HCT116 (cell line): ENCODE measurements at regions not wholly inside any gene's neighbourhood (a gene's known extent, or its start where the extent isn't known, plus 50 kb on each side); places are given as distances from the start of the nearest gene placed in this dataset.

ENCODE experiments used
- ATAC-seq: fragments of 200-7000 bp; cut with Tn5 transposase; 2 replicates; pipeline ENCODE4 v1.9.1; 2020; ENCODE audit warnings: mild to moderate bottlenecking, moderate library complexity
- BruUV-seq: library from RNA; stranded (reverse); fragments of 400-500 nt; replicated peaks from 2 replicates; lab custom pipeline; 2021; lab: Mats Ljungman, UMichigan
- CTCF ChIA-PET: fragments of 300-600 bp; sonication (Branson Sonifier 250); formaldehyde crosslinking; loops from one replicate; lab custom pipeline; 2021; ENCODE audit warnings: antibody characterized with exemption; lab: Charles Lee
- POLR2A ChIA-PET: fragments of 300-600, 350-600 bp; sonication (Branson Sonifier 250); formaldehyde crosslinking; loops from one replicate; lab custom pipeline; 2021; ENCODE audit warnings: antibody characterized with exemption; lab: Charles Lee
- RAD21 ChIA-PET, 2 experiments: fragments of 300-600 bp; sonication (Branson Sonifier 250); formaldehyde crosslinking; loops; one replicate each; lab custom pipeline; 2023; ENCODE audit warnings: low total read pairs in 2 of 2; ENCODE audit not compliant: uncharacterized antibody in 2 of 2, unreplicated experiment in 2 of 2, low non-redundant PET in 1 of 2; lab: Charles Lee
- DNase-seq: peaks from one replicate; pipeline ENCODE4 v3.0.0-alpha.2; 2010; ENCODE audit warnings: low read depth, low spot score
- H2AFZ ChIP-seq: fragments of 200-600 bp; shearing (Covaris generic), sonication (generic); 2 replicates; pipeline ENCODE4 v1.6.1; 2017; ENCODE audit warnings: low read depth, mixed run types, mixed read lengths, antibody characterized with exemption, low read length; ENCODE audit not compliant: poor library complexity, severe bottlenecking
- H3K27ac ChIP-seq: 2 replicates; pipeline ENCODE4 v1.5.1; 2012; ENCODE audit warnings: low read depth, low read length
- H3K27me3 ChIP-seq: fragments of 200-600 bp; sonication (generic); 2 replicates; pipeline ENCODE4 v1.6.1; 2016; ENCODE audit warnings: mixed run types, low read length, mixed read lengths; ENCODE audit not compliant: insufficient read depth
- H3K36me3 ChIP-seq, 2 experiments: fragments of 200-500 bp in 1 of 2; fragments of 200-600 bp in 1 of 2; sonication (Bioruptor generic) in 1 of 2; sonication (generic) in 1 of 2; 2 replicates each; pipeline versions ENCODE4 v1.5.1 to v1.6.1; 2014 to 2016; ENCODE audit warnings: low read length in 2 of 2, inconsistent platforms in 1 of 2, mixed read lengths in 1 of 2, mixed run types in 1 of 2; ENCODE audit not compliant: insufficient read depth in 2 of 2, control insufficient read depth in 1 of 2
- H3K4me1 ChIP-seq, 2 experiments: fragments of 200-600 bp in 1 of 2; sonication (generic) in 1 of 2; 2 replicates each; pipeline versions ENCODE4 v1.5.1 to v1.6.1; 2012 to 2017; ENCODE audit warnings: low read length in 2 of 2, inconsistent platforms in 1 of 2, mild to moderate bottlenecking in 1 of 2, mixed read lengths in 1 of 2, mixed run types in 1 of 2, moderate library complexity in 1 of 2; ENCODE audit not compliant: insufficient read depth in 2 of 2, control insufficient read depth in 1 of 2
- H3K4me2 ChIP-seq: fragments of 200-600 bp; sonication (generic); 2 replicates; pipeline ENCODE4 v1.6.1; 2017; ENCODE audit warnings: mixed run types, low read length, mixed read lengths
- H3K4me3 ChIP-seq, 2 experiments: fragments of 200-600 bp in 1 of 2; sonication (generic) in 1 of 2; replicated peaks in 1 of 2; 2 replicates each; pipeline ENCODE4 v1.5.1; 2011 to 2016; ENCODE audit warnings: low read length in 2 of 2, control low read depth in 1 of 2, low read depth in 1 of 2, mild to moderate bottlenecking in 1 of 2, mixed read lengths in 1 of 2, mixed run types in 1 of 2
- H3K79me2 ChIP-seq: fragments of 200-600 bp; sonication (generic); 2 replicates; pipeline ENCODE4 v1.6.1; 2017; ENCODE audit warnings: mild to moderate bottlenecking, mixed run types, low read length, moderate library complexity, mixed read lengths; ENCODE audit not compliant: insufficient read depth
- H3K9ac ChIP-seq: fragments of 200-600 bp; sonication (generic); 2 replicates; pipeline ENCODE4 v1.6.1; 2016; ENCODE audit warnings: low read length, mixed read lengths
- H3K9me2 ChIP-seq: fragments of 200-600 bp; sonication (generic), shearing (Covaris generic); 2 replicates; pipeline ENCODE4 v1.6.1; 2017; ENCODE audit warnings: mixed run types, mild to moderate bottlenecking, moderate library complexity; ENCODE audit not compliant: insufficient read depth
- H3K9me3 ChIP-seq, 2 experiments: fragments of 200-500 bp in 1 of 2; fragments of 200-600 bp in 1 of 2; sonication (Bioruptor generic) in 1 of 2; sonication (generic) in 1 of 2; 2 replicates each; pipeline ENCODE4 v1.6.1; 2014 to 2017; ENCODE audit warnings: low read length in 2 of 2, mixed read lengths in 2 of 2, inconsistent platforms in 1 of 2, low read depth in 1 of 2, mild to moderate bottlenecking in 1 of 2, mixed run types in 1 of 2, moderate library complexity in 1 of 2; ENCODE audit not compliant: control insufficient read depth in 1 of 2, insufficient read depth in 1 of 2
- H4K20me1 ChIP-seq: fragments of 200-600 bp; sonication (generic), shearing (Covaris generic); 2 replicates; pipeline ENCODE4 v1.6.1; 2017; ENCODE audit warnings: mixed run types, mild to moderate bottlenecking, moderate library complexity; ENCODE audit not compliant: insufficient read depth
- CBX3 ChIP-seq: IDR thresholded peaks from 2 replicates; pipeline ENCODE4 v1.6.1; 2012; ENCODE audit warnings: low read depth
- CEBPB ChIP-seq: IDR thresholded peaks from 2 replicates; pipeline ENCODE4 v1.6.1; 2012; ENCODE audit warnings: low read depth
- EGR1 ChIP-seq: IDR thresholded peaks from 2 replicates; pipeline ENCODE4 v1.6.1; 2012; ENCODE audit warnings: low read depth
- EZH2 ChIP-seq: fragments of 200-600 bp; sonication (generic); IDR thresholded peaks from 2 replicates; pipeline ENCODE4 v1.6.1; 2017; ENCODE audit warnings: antibody characterized with exemption, mixed run types
- JUND ChIP-seq: IDR thresholded peaks from 2 replicates; pipeline ENCODE4 v1.6.1; 2012
- POLR2A ChIP-seq: IDR thresholded peaks from 2 replicates; pipeline ENCODE4 v1.7.0; 2011; ENCODE audit warnings: borderline replicate concordance; ENCODE audit not compliant: insufficient read depth, insufficient read length; ENCODE audit errors: extremely low read depth
- POLR2AphosphoS5 ChIP-seq: IDR thresholded peaks from 2 replicates; pipeline ENCODE4 v1.6.1; 2011; ENCODE audit warnings: mild to moderate bottlenecking, low read depth, low read length, moderate library complexity
- RAD21 ChIP-seq: IDR thresholded peaks from 2 replicates; pipeline ENCODE4 v1.6.1; 2012; ENCODE audit warnings: low read depth, mild to moderate bottlenecking
- SIN3A ChIP-seq: IDR thresholded peaks from 2 replicates; pipeline ENCODE4 v1.6.1; 2012; ENCODE audit warnings: low read depth
- SP1 ChIP-seq: IDR thresholded peaks from 2 replicates; pipeline ENCODE4 v1.6.1; 2012; ENCODE audit warnings: low read depth
- TCF7L2 ChIP-seq: IDR thresholded peaks from 2 replicates; pipeline ENCODE4 v1.7.0; 2011; ENCODE audit warnings: borderline replicate concordance, inconsistent platforms; ENCODE audit not compliant: insufficient read depth, insufficient read length; ENCODE audit errors: extremely low read depth
- YY1 ChIP-seq: IDR thresholded peaks from 2 replicates; pipeline ENCODE4 v1.6.1; 2011; ENCODE audit warnings: low read length, low read depth, moderate library complexity, mild to moderate bottlenecking; ENCODE audit not compliant: insufficient replicate concordance; ENCODE audit errors: extremely low read depth
- intact Hi-C: fragments of 100-400 bp; cut with micrococcal nuclease; formaldehyde crosslinking; loops from 2 replicates; pipeline ENCODE4 v1.10.0; 2022
- TF ChIP-seq, protein P1 (sequence below): IDR thresholded peaks from 2 replicates; pipeline ENCODE4 v1.6.1; 2012
- TF ChIP-seq, protein P2 (sequence below): IDR thresholded peaks from 2 replicates; pipeline ENCODE4 v1.6.1; 2011; ENCODE audit warnings: mild to moderate bottlenecking, low read length, moderate library complexity; ENCODE audit not compliant: insufficient replicate concordance; ENCODE audit errors: extremely low read depth
- TF ChIP-seq, protein P3 (sequence below): IDR thresholded peaks from 2 replicates; pipeline ENCODE4 v1.6.1; 2012
- TF ChIP-seq, protein P4 (sequence below), 3 experiments: fragments of 200-600 bp in 1 of 3; sonication (generic) in 1 of 3; IDR thresholded peaks in 2 of 3; conservative IDR thresholded peaks in 1 of 3; 2 replicates each; pipeline ENCODE4 v1.5.1; 2012 to 2017; ENCODE audit warnings: low read depth in 2 of 3, low read length in 2 of 3, antibody characterized with exemption in 1 of 3, borderline replicate concordance in 1 of 3, control low read depth in 1 of 3, mild to moderate bottlenecking in 1 of 3, mixed read lengths in 1 of 3, mixed run types in 1 of 3, moderate library complexity in 1 of 3; ENCODE audit not compliant: insufficient read depth in 1 of 3
- TF ChIP-seq, protein P5 (sequence below): IDR thresholded peaks from 2 replicates; pipeline ENCODE4 v1.6.1; 2012; ENCODE audit warnings: low read depth

DNA sequence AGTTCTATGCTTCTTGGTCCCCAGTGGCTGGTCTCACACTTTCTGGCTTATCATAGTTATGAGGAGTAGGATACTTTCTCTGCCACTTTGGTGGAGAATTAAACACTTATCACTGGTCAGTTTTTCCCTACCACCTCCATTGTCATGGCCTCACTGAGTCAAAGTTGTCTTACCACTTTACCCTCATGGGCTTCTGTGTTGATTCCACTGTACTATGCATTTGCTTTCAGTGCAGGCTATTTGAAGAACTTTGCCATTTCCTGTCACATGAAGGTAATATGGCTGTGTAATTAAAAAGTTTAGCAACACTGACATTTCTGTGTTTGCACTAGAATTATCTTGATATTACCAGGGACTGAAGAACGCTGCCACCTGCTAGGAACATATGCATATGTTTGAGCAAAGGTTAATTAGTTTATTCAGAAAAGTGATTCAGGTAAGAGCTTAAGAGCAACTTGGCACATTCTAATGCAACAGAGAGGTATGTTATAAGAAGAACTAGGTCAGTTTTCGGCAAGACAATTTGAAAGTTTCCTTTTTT is 377.3 kb downstream of the PDCD6IP start:
- TF ChIP-seq, protein P1, sequence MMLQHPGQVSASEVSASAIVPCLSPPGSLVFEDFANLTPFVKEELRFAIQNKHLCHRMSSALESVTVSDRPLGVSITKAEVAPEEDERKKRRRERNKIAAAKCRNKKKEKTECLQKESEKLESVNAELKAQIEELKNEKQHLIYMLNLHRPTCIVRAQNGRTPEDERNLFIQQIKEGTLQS: no peak
- TF ChIP-seq CEBPB: no peak
- TF ChIP-seq JUND: no peak
- no peak for TF ChIP-seq EZH2
- no peak for TF ChIP-seq YY1
- TF ChIP-seq SIN3A: no peak
- TF ChIP-seq CBX3: no peak
- TF ChIP-seq, protein P2, sequence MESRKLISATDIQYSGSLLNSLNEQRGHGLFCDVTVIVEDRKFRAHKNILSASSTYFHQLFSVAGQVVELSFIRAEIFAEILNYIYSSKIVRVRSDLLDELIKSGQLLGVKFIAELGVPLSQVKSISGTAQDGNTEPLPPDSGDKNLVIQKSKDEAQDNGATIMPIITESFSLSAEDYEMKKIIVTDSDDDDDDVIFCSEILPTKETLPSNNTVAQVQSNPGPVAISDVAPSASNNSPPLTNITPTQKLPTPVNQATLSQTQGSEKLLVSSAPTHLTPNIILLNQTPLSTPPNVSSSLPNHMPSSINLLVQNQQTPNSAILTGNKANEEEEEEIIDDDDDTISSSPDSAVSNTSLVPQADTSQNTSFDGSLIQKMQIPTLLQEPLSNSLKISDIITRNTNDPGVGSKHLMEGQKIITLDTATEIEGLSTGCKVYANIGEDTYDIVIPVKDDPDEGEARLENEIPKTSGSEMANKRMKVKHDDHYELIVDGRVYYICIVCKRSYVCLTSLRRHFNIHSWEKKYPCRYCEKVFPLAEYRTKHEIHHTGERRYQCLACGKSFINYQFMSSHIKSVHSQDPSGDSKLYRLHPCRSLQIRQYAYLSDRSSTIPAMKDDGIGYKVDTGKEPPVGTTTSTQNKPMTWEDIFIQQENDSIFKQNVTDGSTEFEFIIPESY: no peak
- no peak for TF ChIP-seq SP1
- TF ChIP-seq, protein P3, sequence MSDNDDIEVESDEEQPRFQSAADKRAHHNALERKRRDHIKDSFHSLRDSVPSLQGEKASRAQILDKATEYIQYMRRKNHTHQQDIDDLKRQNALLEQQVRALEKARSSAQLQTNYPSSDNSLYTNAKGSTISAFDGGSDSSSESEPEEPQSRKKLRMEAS: no peak
- TF ChIP-seq, protein P4, sequence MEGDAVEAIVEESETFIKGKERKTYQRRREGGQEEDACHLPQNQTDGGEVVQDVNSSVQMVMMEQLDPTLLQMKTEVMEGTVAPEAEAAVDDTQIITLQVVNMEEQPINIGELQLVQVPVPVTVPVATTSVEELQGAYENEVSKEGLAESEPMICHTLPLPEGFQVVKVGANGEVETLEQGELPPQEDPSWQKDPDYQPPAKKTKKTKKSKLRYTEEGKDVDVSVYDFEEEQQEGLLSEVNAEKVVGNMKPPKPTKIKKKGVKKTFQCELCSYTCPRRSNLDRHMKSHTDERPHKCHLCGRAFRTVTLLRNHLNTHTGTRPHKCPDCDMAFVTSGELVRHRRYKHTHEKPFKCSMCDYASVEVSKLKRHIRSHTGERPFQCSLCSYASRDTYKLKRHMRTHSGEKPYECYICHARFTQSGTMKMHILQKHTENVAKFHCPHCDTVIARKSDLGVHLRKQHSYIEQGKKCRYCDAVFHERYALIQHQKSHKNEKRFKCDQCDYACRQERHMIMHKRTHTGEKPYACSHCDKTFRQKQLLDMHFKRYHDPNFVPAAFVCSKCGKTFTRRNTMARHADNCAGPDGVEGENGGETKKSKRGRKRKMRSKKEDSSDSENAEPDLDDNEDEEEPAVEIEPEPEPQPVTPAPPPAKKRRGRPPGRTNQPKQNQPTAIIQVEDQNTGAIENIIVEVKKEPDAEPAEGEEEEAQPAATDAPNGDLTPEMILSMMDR (IDR thresholded peaks at IDR 0.05 in 2 of 3, conservative IDR thresholded peaks at IDR 0.05 in 1 of 3; ENCODE audit: borderline replicate concordance in 1 of 3, insufficient read depth in 1 of 3, low read depth in 2 of 3, low read length in 2 of 3): no peak
- TF ChIP-seq POLR2AphosphoS5: no peak
- TF ChIP-seq, protein P5, sequence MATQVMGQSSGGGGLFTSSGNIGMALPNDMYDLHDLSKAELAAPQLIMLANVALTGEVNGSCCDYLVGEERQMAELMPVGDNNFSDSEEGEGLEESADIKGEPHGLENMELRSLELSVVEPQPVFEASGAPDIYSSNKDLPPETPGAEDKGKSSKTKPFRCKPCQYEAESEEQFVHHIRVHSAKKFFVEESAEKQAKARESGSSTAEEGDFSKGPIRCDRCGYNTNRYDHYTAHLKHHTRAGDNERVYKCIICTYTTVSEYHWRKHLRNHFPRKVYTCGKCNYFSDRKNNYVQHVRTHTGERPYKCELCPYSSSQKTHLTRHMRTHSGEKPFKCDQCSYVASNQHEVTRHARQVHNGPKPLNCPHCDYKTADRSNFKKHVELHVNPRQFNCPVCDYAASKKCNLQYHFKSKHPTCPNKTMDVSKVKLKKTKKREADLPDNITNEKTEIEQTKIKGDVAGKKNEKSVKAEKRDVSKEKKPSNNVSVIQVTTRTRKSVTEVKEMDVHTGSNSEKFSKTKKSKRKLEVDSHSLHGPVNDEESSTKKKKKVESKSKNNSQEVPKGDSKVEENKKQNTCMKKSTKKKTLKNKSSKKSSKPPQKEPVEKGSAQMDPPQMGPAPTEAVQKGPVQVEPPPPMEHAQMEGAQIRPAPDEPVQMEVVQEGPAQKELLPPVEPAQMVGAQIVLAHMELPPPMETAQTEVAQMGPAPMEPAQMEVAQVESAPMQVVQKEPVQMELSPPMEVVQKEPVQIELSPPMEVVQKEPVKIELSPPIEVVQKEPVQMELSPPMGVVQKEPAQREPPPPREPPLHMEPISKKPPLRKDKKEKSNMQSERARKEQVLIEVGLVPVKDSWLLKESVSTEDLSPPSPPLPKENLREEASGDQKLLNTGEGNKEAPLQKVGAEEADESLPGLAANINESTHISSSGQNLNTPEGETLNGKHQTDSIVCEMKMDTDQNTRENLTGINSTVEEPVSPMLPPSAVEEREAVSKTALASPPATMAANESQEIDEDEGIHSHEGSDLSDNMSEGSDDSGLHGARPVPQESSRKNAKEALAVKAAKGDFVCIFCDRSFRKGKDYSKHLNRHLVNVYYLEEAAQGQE: no peak
- TF ChIP-seq TCF7L2: no peak
- no peak for TF ChIP-seq RAD21
- no peak for TF ChIP-seq EGR1
- no peak for TF ChIP-seq POLR2A
- H3K27me3 ChIP-seq: peaks cover 7% of the 10 kb centered on the region; the same call in 1 of the 2 replicates
- no peaks in the 10 kb centered on the region for H3K9me2 ChIP-seq
- ChIA-PET RAD21 (no interaction called here), CTCF (no interaction called here), POLR2A (no interaction called here)
- no TSS peak for BruUV-seq
- no peaks in the 10 kb centered on the region for H3K4me1 ChIP-seq
- no peaks in the 10 kb centered on the region for H3K36me3 ChIP-seq
- no peak overlapping the region for H3K4me3 ChIP-seq
- H3K4me2 ChIP-seq: no peak overlapping the region
- H2AFZ ChIP-seq: no peak overlapping the region
- DNase-seq: no peak
- intact Hi-C loops: no loop called here
- no peaks in the 10 kb centered on the region for H3K79me2 ChIP-seq
- no peak for ATAC-seq
- no peaks in the 10 kb centered on the region; the same call in 1 of the 2 replicates for H4K20me1 ChIP-seq
- H3K9me3 ChIP-seq: no peaks in the 10 kb centered on the region
- no peak overlapping the region for H3K9ac ChIP-seq
- no peak overlapping the region for H3K27ac ChIP-seq
